H1 (cell line): ENCODE measurements at regions not wholly inside any gene's neighbourhood (a gene's known extent, or its start where the extent isn't known, plus 50 kb on each side); places are given as distances from the start of the nearest gene placed in this dataset.

Experiments
- BCL11A ChIP-seq, 2 experiments: IDR thresholded peaks; one replicate each; pipeline ENCODE4 v1.6.1; 2011; ENCODE audit warnings: low read depth in 2 of 2, low read length in 2 of 2, mild to moderate bottlenecking in 2 of 2
- HDAC2 ChIP-seq, 2 experiments: fragments of 300-600 bp in 1 of 2; sonication (generic) in 1 of 2; IDR thresholded peaks; 2 replicates each; pipeline ENCODE4 v1.6.1; 2011 to 2012; ENCODE audit warnings: low read depth in 2 of 2, low read length in 2 of 2, mild to moderate bottlenecking in 2 of 2, moderate library complexity in 2 of 2, borderline replicate concordance in 1 of 2, inconsistent platforms in 1 of 2
- NANOG ChIP-seq: IDR thresholded peaks from 2 replicates; pipeline ENCODE4 v1.6.1; 2011; ENCODE audit warnings: low read length, low read depth, mild to moderate bottlenecking, inconsistent platforms; ENCODE audit not compliant: insufficient read depth, poor library complexity, severe bottlenecking
- POLR2A ChIP-seq, 2 experiments: IDR thresholded peaks; 1 replicate in 1 of 2; 2 replicates in 1 of 2; pipeline ENCODE4 v1.6.1; 2011; ENCODE audit warnings: low read depth in 2 of 2, low read length in 2 of 2, mild to moderate bottlenecking in 2 of 2; ENCODE audit errors: control extremely low read depth in 1 of 2
- YY1 ChIP-seq: IDR thresholded peaks from 2 replicates; pipeline ENCODE4 v1.6.1; 2011; ENCODE audit warnings: low read depth, mild to moderate bottlenecking, low read length
- TF ChIP-seq, protein P1 (sequence below): fragments of 300-600 bp; sonication (generic); IDR thresholded peaks from 2 replicates; pipeline ENCODE4 v1.7.1; 2012; ENCODE audit warnings: low read length, moderate library complexity, mild to moderate bottlenecking, inconsistent platforms; ENCODE audit not compliant: insufficient replicate concordance
- TF ChIP-seq, protein P2 (sequence below): IDR thresholded peaks from 2 replicates; pipeline ENCODE4 v1.6.1; 2012; ENCODE audit warnings: inconsistent platforms

DNA sequence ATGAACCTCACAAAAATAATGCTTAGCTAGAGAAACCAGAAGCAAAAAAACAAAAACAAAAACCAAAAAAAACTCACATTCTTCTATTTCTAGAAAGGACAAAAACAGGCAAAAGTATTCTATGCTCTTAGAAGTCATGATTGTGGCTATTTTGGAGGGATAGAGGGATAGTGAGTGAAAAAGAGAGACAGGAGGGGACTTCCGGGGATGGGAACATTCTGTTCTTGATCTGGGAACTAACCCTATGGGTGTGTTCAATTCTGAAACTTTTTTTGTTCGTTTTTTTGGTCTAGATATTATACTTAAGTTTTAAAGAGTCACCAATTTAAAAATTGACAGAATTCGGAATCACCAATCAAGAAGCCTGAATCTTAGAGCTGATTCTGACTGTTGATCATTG lies 120.0 kb upstream of the TPM1 start (continued):
- TF ChIP-seq HDAC2 (IDR thresholded peaks at IDR 0.05; ENCODE audit: borderline replicate concordance in 1 of 2, low read depth in 2 of 2, low read length in 2 of 2) (no peak), POLR2A (IDR thresholded peaks at IDR 0.05; ENCODE audit: control extremely low read depth in 1 of 2, low read depth in 2 of 2, low read length in 2 of 2) (no peak), BCL11A (IDR thresholded peaks at IDR 0.05; ENCODE audit: low read depth in 2 of 2, low read length in 2 of 2) (no peak), YY1 (no peak), NANOG (no peak)
- TF ChIP-seq, protein P1, sequence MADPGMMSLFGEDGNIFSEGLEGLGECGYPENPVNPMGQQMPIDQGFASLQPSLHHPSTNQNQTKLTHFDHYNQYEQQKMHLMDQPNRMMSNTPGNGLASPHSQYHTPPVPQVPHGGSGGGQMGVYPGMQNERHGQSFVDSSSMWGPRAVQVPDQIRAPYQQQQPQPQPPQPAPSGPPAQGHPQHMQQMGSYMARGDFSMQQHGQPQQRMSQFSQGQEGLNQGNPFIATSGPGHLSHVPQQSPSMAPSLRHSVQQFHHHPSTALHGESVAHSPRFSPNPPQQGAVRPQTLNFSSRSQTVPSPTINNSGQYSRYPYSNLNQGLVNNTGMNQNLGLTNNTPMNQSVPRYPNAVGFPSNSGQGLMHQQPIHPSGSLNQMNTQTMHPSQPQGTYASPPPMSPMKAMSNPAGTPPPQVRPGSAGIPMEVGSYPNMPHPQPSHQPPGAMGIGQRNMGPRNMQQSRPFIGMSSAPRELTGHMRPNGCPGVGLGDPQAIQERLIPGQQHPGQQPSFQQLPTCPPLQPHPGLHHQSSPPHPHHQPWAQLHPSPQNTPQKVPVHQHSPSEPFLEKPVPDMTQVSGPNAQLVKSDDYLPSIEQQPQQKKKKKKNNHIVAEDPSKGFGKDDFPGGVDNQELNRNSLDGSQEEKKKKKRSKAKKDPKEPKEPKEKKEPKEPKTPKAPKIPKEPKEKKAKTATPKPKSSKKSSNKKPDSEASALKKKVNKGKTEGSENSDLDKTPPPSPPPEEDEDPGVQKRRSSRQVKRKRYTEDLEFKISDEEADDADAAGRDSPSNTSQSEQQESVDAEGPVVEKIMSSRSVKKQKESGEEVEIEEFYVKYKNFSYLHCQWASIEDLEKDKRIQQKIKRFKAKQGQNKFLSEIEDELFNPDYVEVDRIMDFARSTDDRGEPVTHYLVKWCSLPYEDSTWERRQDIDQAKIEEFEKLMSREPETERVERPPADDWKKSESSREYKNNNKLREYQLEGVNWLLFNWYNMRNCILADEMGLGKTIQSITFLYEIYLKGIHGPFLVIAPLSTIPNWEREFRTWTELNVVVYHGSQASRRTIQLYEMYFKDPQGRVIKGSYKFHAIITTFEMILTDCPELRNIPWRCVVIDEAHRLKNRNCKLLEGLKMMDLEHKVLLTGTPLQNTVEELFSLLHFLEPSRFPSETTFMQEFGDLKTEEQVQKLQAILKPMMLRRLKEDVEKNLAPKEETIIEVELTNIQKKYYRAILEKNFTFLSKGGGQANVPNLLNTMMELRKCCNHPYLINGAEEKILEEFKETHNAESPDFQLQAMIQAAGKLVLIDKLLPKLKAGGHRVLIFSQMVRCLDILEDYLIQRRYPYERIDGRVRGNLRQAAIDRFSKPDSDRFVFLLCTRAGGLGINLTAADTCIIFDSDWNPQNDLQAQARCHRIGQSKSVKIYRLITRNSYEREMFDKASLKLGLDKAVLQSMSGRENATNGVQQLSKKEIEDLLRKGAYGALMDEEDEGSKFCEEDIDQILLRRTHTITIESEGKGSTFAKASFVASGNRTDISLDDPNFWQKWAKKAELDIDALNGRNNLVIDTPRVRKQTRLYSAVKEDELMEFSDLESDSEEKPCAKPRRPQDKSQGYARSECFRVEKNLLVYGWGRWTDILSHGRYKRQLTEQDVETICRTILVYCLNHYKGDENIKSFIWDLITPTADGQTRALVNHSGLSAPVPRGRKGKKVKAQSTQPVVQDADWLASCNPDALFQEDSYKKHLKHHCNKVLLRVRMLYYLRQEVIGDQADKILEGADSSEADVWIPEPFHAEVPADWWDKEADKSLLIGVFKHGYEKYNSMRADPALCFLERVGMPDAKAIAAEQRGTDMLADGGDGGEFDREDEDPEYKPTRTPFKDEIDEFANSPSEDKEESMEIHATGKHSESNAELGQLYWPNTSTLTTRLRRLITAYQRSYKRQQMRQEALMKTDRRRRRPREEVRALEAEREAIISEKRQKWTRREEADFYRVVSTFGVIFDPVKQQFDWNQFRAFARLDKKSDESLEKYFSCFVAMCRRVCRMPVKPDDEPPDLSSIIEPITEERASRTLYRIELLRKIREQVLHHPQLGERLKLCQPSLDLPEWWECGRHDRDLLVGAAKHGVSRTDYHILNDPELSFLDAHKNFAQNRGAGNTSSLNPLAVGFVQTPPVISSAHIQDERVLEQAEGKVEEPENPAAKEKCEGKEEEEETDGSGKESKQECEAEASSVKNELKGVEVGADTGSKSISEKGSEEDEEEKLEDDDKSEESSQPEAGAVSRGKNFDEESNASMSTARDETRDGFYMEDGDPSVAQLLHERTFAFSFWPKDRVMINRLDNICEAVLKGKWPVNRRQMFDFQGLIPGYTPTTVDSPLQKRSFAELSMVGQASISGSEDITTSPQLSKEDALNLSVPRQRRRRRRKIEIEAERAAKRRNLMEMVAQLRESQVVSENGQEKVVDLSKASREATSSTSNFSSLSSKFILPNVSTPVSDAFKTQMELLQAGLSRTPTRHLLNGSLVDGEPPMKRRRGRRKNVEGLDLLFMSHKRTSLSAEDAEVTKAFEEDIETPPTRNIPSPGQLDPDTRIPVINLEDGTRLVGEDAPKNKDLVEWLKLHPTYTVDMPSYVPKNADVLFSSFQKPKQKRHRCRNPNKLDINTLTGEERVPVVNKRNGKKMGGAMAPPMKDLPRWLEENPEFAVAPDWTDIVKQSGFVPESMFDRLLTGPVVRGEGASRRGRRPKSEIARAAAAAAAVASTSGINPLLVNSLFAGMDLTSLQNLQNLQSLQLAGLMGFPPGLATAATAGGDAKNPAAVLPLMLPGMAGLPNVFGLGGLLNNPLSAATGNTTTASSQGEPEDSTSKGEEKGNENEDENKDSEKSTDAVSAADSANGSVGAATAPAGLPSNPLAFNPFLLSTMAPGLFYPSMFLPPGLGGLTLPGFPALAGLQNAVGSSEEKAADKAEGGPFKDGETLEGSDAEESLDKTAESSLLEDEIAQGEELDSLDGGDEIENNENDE: no peak
- TF ChIP-seq, protein P2, sequence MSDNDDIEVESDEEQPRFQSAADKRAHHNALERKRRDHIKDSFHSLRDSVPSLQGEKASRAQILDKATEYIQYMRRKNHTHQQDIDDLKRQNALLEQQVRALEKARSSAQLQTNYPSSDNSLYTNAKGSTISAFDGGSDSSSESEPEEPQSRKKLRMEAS: no peak
